ENCODE measurements at regions not wholly inside any gene's neighbourhood (a gene's known extent, or its start where the extent isn't known, plus 50 kb on each side); places are given as distances from the start of the nearest gene placed in this dataset.
"Not testable (repeated sequence)": the region's sequence is repeated elsewhere in the genome, so short reads cannot be mapped to it uniquely, and the experiment has no call there.

DNA sequence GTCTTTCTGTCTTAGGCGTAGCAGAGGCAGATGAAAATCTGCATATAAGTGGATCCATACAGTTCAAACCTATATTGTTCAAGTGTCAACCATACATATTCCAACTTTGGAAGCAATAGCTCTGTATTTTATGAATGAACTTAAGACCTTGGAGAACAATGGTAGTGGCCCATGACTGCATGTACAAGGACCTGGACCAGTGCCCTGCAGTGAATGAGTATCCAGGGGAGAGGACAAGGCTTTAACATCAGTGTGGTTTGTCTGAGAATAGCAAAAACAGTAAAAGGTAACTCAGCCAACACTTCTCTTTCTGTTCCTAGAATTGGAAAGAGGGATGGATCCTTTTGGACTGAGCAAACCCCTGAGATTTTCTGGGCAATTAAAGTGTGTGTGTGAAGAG lies 230.8 kb upstream of the LINC00305 start:
- no peak overlapping the region for H3K27ac Mint-ChIP-seq
- H3K9me3 Mint-ChIP-seq, result peaks cover 4% of the 10 kb centered on the region
- H3K36me3 Mint-ChIP-seq (ENCODE audit: low read depth), result no peaks in the 10 kb centered on the region
- intact Hi-C loops (cut with micrococcal nuclease), result no loop called here
- no peak for DNase-seq
- H3K27me3 Mint-ChIP-seq, result no peaks in the 10 kb centered on the region
- H3K4me1 Mint-ChIP-seq, result no peaks in the 10 kb centered on the region
- H3K4me3 Mint-ChIP-seq, result no peak overlapping the region

DNA sequence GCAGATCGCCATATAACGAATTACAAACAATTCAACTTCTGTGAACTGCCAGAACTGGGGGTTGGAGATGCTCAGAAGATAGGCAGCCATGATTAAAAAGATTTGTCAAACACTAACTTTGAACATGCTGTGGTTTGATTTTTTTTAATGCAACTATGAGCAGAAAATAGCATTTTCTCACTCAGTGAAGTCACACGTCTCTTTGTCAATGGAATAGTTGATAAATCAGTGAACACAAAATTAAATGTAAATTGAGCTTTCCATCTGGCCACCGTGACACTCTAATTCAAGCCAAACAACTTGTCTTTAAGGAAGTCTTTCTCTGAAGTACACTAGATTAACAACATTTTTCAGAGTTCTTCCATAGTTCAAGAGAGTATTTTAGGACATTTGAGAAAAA lies 228.6 kb upstream of the LINC00305 start:
- H3K4me3 Mint-ChIP-seq, result no peak overlapping the region
- no peak for DNase-seq
- H3K36me3 Mint-ChIP-seq (ENCODE audit: low read depth), result no peaks in the 10 kb centered on the region
- no peaks in the 10 kb centered on the region for H3K4me1 Mint-ChIP-seq
- no peaks in the 10 kb centered on the region for H3K27me3 Mint-ChIP-seq
- no peak overlapping the region for H3K27ac Mint-ChIP-seq
- H3K9me3 Mint-ChIP-seq, result peaks cover 4% of the 10 kb centered on the region
- intact Hi-C loops (cut with micrococcal nuclease), result no loop called here

DNA sequence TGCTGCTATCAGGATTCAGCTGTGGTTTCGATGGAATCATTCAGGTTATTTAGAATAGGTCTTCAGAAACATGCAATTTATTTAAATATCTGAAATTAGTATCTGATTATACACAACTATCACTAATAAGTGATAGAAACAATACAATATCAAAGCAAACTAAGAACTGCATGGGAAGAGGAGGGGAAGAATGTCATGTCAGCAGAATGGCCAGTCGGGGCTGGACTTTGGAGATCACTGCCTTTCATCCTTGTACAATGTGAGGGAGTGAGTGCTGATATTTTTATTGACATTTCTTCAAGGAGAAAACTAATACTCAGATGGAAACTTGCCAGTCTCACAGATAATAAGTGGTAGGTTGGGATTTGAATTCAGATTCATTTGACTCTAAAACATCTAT lies 224.0 kb upstream of the LINC00305 start:
- H3K4me1 Mint-ChIP-seq, result no peaks in the 10 kb centered on the region
- H3K4me3 Mint-ChIP-seq, result no peak overlapping the region
- no peaks in the 10 kb centered on the region for H3K36me3 Mint-ChIP-seq (ENCODE audit: low read depth)
- intact Hi-C loops (cut with micrococcal nuclease), result no loop called here
- no peak overlapping the region for H3K27ac Mint-ChIP-seq
- H3K27me3 Mint-ChIP-seq, result no peaks in the 10 kb centered on the region
- peaks cover 4% of the 10 kb centered on the region for H3K9me3 Mint-ChIP-seq
- no peak for DNase-seq

DNA sequence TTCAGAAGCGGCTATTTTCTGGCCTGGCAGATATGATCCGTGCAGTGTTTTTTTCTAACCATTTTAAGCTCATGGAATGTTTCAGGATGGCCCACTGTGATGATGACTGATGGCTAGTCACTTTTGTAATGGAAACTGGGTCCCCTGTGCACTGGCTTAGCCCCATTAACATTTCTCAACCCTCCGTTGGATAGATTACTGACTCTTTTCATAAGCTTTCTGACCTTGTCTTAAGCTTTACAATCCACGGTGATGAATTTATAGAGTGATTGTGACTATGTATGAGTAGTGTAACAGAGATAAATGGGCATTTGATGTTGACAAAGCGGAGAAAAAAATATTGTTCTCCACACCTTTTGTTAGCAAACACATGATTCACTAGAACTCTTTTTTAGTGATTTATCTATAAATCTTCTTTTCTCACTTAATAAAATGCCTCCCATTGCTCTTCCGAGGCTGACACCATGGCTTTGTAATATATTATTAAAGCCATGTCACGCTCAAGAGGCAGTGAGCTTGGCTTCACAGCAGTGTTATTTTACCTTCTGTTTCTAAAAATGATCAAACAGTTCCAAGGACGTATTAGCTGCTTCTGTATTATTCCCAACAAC lies 221.0 kb upstream of the LINC00305 start:
- H3K36me3 Mint-ChIP-seq (ENCODE audit: low read depth); intact Hi-C loops (cut with micrococcal nuclease); DNase-seq; H3K9me3 Mint-ChIP-seq; H3K4me3 Mint-ChIP-seq; H3K27me3 Mint-ChIP-seq; H3K27ac Mint-ChIP-seq; H3K4me1 Mint-ChIP-seq: not testable (repeated sequence)

DNA sequence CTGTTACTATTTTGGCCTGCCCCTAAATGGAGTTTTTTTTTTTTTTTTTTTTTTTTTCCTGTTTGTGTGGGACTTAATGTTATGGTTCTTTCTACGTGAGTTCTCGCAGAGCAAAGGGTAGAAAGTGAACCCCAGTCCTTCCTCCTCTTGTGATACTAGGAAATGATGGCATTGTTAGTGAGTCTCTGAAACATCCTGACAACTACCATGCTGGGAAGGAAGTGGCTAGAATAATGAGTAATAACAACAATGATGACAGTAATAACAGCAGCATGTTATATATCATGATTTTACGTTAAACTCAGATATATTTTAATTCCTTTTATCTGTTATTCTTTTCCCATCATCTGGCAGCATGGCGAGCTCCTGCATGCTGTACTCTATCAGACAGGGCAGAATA lies 216.2 kb upstream of the LINC00305 start:
- H3K4me3 Mint-ChIP-seq, result no peak overlapping the region
- no peak overlapping the region for H3K27ac Mint-ChIP-seq
- DNase-seq, result no peak
- H3K4me1 Mint-ChIP-seq, result no peaks in the 10 kb centered on the region
- no peaks in the 10 kb centered on the region for H3K27me3 Mint-ChIP-seq
- intact Hi-C loops (cut with micrococcal nuclease), result no loop called here
- peaks cover 5% of the 10 kb centered on the region for H3K9me3 Mint-ChIP-seq
- no peaks in the 10 kb centered on the region for H3K36me3 Mint-ChIP-seq (ENCODE audit: low read depth)

DNA sequence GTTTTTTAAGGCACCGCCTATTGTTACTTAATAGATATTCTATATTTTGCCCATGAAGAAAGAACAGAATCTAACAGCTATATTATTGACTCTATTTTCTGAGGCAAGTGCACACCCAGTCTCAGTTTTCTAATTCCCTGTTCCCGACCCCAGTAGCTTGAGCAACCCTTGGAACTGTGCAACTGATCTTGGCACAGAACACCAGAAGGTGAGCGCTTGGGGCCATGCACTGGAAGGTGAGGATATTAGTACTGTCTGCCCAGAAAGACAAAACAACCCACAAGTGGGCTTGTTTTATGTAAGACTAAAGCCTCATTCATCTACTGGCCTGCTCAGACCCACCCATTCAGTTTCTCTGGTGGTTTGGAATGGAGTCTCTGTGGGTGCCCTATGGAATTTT lies 188.8 kb upstream of the LINC00305 start:
- no peak overlapping the region for H3K4me3 Mint-ChIP-seq
- intact Hi-C loops (cut with micrococcal nuclease), result no loop called here
- no peak for DNase-seq
- H3K36me3 Mint-ChIP-seq (ENCODE audit: low read depth), result no peaks in the 10 kb centered on the region
- H3K4me1 Mint-ChIP-seq, result no peaks in the 10 kb centered on the region
- no peaks in the 10 kb centered on the region for H3K9me3 Mint-ChIP-seq
- no peak overlapping the region for H3K27ac Mint-ChIP-seq
- no peaks in the 10 kb centered on the region for H3K27me3 Mint-ChIP-seq

DNA sequence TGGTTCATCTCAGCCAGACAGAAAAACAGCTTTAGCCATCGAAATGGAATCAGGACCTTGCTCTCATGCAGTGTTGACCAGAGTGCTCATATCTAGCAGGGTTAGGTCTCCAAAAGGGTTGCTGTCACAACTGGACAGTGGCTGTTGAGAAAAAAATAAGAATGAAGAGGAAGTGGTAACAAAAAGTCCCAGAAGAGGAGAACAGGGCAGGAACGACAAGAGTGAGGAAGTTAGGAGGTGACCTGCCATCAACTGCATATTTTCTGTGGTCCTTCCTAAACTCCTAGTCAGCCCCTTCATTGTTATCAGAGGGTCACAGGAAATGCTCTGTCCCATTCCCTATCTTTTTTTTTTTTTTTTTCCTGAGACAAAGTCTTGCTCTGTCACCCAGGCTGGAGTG lies 188.1 kb upstream of the LINC00305 start:
- Mint-ChIP-seq H3K4me1 (no peaks in the 10 kb centered on the region), H3K9me3 (no peaks in the 10 kb centered on the region), H3K27ac (no peak overlapping the region), H3K36me3 (ENCODE audit: low read depth) (no peaks in the 10 kb centered on the region), H3K4me3 (no peak overlapping the region), H3K27me3 (no peaks in the 10 kb centered on the region)
- intact Hi-C loops (cut with micrococcal nuclease), result no loop called here
- no peak for DNase-seq

DNA sequence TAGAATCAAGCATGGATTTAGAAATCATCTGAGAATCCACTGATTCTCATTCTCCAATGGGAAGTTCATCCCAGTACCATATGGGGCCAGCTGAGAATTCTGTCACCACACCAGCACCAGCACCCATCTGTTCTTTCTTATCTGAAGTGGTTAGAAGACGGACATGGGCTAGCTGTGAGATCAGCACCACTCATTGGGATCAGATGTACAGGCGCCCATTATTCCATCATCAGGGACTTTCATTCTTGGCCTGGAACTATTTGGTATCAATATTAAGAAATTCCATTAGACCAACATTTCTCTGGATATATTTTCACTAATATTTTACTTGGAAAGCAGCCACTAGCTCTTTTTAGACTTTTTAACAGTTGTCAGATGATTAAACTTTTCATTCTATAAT lies 185.9 kb upstream of the LINC00305 start:
- Mint-ChIP-seq H3K4me1 (no peaks in the 10 kb centered on the region), H3K27ac (no peak overlapping the region), H3K27me3 (no peaks in the 10 kb centered on the region), H3K9me3 (no peaks in the 10 kb centered on the region), H3K36me3 (ENCODE audit: low read depth) (no peaks in the 10 kb centered on the region), H3K4me3 (no peak overlapping the region)
- intact Hi-C loops (cut with micrococcal nuclease), result no loop called here
- no peak for DNase-seq

DNA sequence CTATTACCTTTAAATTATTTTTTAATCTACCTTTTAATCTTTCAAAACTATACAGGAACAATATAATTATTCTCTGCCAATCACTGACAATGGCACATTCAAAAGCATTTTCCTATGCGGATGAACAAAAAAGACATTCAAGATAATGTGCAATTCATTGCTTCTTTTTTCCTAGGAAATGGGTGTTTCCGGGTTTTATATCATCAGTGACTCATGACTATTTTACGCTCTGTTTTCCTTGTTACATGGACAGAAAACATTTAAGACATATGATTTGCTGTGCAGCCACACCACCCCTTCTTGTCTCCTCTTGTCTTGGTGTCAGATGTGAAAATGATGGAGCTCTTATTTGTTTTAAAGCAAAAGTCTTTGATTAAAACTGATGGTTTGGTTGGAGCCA lies 184.7 kb upstream of the LINC00305 start:
- Mint-ChIP-seq H3K36me3 (ENCODE audit: low read depth) (no peaks in the 10 kb centered on the region), H3K27me3 (no peaks in the 10 kb centered on the region), H3K9me3 (no peaks in the 10 kb centered on the region), H3K4me3 (no peak overlapping the region), H3K27ac (no peak overlapping the region), H3K4me1 (no peaks in the 10 kb centered on the region)
- no peak for DNase-seq
- intact Hi-C loops (cut with micrococcal nuclease), result no loop called here

DNA sequence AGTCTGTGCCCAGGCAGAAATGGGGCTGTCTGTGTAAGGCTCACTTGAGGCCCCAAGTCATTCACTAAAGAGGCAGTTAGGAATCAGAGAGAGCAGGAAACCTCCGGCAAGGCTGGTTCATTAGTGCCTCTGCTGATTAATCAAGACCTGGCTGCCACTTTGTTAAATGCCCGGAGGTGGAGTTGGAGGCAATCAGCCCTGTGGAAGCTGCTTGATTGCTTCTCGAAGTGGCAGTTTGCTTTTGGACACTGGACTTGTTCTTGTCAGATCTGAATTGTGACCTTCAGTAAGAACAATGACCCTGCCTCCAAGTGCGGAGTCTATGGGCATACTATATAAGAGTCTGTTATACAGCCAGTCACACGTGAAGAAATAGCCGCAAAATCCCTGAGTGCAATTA lies 183.9 kb upstream of the LINC00305 start:
- no peak overlapping the region for H3K4me3 Mint-ChIP-seq
- no peaks in the 10 kb centered on the region for H3K36me3 Mint-ChIP-seq (ENCODE audit: low read depth)
- intact Hi-C loops (cut with micrococcal nuclease), result no loop called here
- no peaks in the 10 kb centered on the region for H3K27me3 Mint-ChIP-seq
- H3K27ac Mint-ChIP-seq, result no peak overlapping the region
- no peaks in the 10 kb centered on the region for H3K4me1 Mint-ChIP-seq
- no peak for DNase-seq
- no peaks in the 10 kb centered on the region for H3K9me3 Mint-ChIP-seq

DNA sequence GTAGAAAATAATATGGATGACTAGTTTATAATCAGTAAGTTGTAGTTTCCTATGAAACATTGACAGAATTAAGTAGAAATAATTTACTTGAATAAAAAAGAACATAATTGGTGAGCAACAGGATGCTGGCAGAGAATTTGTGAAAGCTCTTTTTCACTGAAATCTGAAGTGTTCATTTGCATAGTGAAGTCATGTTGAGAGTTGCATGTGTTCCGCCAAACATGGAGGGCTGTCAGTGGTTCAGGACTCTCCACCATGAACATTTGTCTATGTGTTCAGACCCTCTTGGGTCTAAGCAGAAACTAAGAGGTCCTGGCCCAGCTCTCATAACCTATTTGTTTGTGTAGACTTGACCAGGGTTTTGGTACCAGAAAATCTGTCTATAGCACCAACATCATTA lies 182.5 kb upstream of the LINC00305 start:
- H3K9me3 Mint-ChIP-seq, result no peaks in the 10 kb centered on the region
- intact Hi-C loops (cut with micrococcal nuclease), result no loop called here
- no peak overlapping the region for H3K4me3 Mint-ChIP-seq
- no peak for DNase-seq
- no peaks in the 10 kb centered on the region for H3K4me1 Mint-ChIP-seq
- no peaks in the 10 kb centered on the region for H3K36me3 Mint-ChIP-seq (ENCODE audit: low read depth)
- no peak overlapping the region for H3K27ac Mint-ChIP-seq
- no peaks in the 10 kb centered on the region for H3K27me3 Mint-ChIP-seq

DNA sequence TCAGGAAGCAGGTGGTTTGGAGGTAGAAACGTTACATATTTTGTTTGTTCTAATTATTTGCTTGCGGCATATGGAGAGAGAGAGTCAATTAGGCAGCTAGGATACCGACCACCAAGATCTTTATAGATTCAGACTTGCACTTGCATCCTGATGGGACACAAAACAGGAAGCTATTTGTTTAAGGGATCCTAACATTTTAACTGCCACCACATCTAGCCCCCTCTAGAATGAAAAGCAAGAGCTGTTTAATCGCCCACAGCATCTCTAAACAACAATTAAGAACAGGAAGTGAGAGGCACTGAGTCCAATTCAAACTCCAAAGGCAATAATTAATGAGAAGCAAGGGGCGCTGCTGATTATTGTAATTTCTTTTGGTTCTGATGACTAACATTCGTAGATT lies 182.0 kb upstream of the LINC00305 start:
- H3K4me1 Mint-ChIP-seq, result no peaks in the 10 kb centered on the region
- no peak overlapping the region for H3K27ac Mint-ChIP-seq
- H3K4me3 Mint-ChIP-seq, result no peak overlapping the region
- no peaks in the 10 kb centered on the region for H3K9me3 Mint-ChIP-seq
- intact Hi-C loops (cut with micrococcal nuclease), result no loop called here
- no peaks in the 10 kb centered on the region for H3K27me3 Mint-ChIP-seq
- no peaks in the 10 kb centered on the region for H3K36me3 Mint-ChIP-seq (ENCODE audit: low read depth)
- DNase-seq, result no peak

DNA sequence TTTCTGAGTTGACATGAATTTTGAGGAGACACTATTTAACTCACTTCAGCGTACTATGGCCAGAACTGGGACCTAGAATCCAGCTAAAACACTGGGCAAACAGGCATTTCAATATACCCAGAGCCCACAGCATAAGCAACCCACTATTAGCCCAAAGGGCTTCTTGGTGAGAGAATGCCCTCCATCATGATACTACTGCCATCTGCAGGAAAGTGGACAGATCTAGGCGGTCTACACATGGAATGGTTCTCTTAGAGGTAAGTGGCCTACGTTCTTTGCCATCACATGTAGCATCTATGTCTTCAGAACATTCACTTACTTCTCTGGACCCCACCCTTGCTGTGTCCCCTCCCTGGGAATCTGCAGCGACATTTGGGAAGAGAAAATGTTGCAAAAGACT lies 181.3 kb upstream of the LINC00305 start:
- no peak for DNase-seq
- Mint-ChIP-seq H3K4me1 (no peaks in the 10 kb centered on the region), H3K27me3 (no peaks in the 10 kb centered on the region), H3K4me3 (no peak overlapping the region), H3K36me3 (ENCODE audit: low read depth) (no peaks in the 10 kb centered on the region), H3K9me3 (no peaks in the 10 kb centered on the region), H3K27ac (no peak overlapping the region)
- intact Hi-C loops (cut with micrococcal nuclease), result no loop called here

DNA sequence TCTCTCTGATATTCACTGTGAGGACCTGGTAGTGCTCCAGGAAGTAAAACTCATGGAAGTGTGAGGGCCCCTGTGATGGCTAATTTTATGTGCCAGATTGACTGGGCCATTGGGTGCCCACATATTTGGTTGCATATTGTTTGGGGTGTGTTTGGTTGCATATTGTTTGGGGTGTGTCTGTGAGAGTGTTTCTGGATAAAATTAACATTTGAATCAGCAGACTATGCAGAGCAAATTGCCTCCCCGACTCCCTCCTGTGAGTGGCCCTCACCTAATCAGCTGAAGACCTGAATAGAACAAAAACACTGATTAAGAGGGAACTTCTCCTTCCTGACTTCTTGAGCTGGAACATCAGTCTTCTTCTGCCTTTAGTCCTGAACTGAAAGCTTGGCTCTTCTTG lies 173.3 kb upstream of the LINC00305 start:
- H3K36me3 Mint-ChIP-seq (ENCODE audit: low read depth), result no peaks in the 10 kb centered on the region
- H3K27ac Mint-ChIP-seq, result no peak overlapping the region
- peaks cover under 1% of the 10 kb centered on the region for H3K9me3 Mint-ChIP-seq
- no peaks in the 10 kb centered on the region for H3K4me1 Mint-ChIP-seq
- H3K4me3 Mint-ChIP-seq, result no peak overlapping the region
- no peaks in the 10 kb centered on the region for H3K27me3 Mint-ChIP-seq
- intact Hi-C loops (cut with micrococcal nuclease), result no loop called here
- no peak for DNase-seq

DNA sequence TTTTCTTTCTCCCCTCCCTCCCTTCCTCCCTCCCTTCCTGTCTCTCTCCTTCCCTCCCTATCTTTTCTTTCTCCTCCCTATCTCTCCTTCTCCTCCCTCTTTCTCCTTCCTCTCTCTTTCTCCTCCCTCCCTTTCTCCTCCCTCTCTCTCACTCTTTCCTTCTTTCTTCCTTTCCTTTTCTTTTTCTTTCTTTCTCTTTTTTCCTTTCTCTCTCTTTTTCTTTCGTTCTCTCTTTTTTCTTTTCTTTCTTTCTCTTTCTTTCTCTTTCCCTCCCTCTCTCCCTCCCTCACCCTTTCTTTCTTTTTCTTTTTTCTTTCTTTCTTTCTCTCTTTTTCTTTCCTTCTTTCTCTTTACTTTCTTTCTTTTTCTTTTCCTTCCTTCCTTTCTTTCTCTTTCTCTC lies 169.7 kb upstream of the LINC00305 start:
- no peaks in the 10 kb centered on the region for H3K36me3 Mint-ChIP-seq (ENCODE audit: low read depth)
- H3K4me1 Mint-ChIP-seq, result no peaks in the 10 kb centered on the region
- H3K4me3 Mint-ChIP-seq, result no peak overlapping the region
- intact Hi-C loops (cut with micrococcal nuclease), result no loop called here
- DNase-seq, result no peak
- H3K27me3 Mint-ChIP-seq, result no peaks in the 10 kb centered on the region
- H3K9me3 Mint-ChIP-seq, result peaks cover 5% of the 10 kb centered on the region
- no peak overlapping the region for H3K27ac Mint-ChIP-seq
